ENCODE measurements at regions not wholly inside any gene's neighbourhood (a gene's known extent, or its start where the extent isn't known, plus 50 kb on each side); places are given as distances from the start of the nearest gene placed in this dataset.

- H3K4me1 ChIP-seq (ENCODE audit: insufficient read depth, low read length): no peaks in the 10 kb centered on the region
- H3K4me3 ChIP-seq (ENCODE audit: low read length): no peak overlapping the region
- no peaks in the 10 kb centered on the region for H3K9me3 ChIP-seq (ENCODE audit: low read depth, low read length)
- no peaks in the 10 kb centered on the region for H3K27me3 ChIP-seq (ENCODE audit: insufficient read depth, low read length)
Observed at GRCh38 chr13:90396266-90396665, 951.2 kb upstream of the MIR17HG start.

GRCh38 chr13:90397503-90397902 is 950.0 kb upstream of the MIR17HG start:
- Histone ChIP-seq H3K4me3 (ENCODE audit: low read length) (no peak overlapping the region), H3K9me3 (ENCODE audit: low read depth, low read length) (no peaks in the 10 kb centered on the region), H3K27me3 (ENCODE audit: insufficient read depth, low read length) (no peaks in the 10 kb centered on the region), H3K4me1 (ENCODE audit: insufficient read depth, low read length) (no peaks in the 10 kb centered on the region)

- H3K4me1 ChIP-seq (ENCODE audit: insufficient read depth, low read length): no peaks in the 10 kb centered on the region
- H3K9me3 ChIP-seq (ENCODE audit: low read depth, low read length): no peaks in the 10 kb centered on the region
- H3K27me3 ChIP-seq (ENCODE audit: insufficient read depth, low read length): no peaks in the 10 kb centered on the region
- H3K4me3 ChIP-seq (ENCODE audit: low read length): no peak overlapping the region
Observed at GRCh38 chr13:90400372-90400771, 947.1 kb upstream of the MIR17HG start.

GRCh38 chr13:90401150-90401549 is 946.3 kb upstream of the MIR17HG start:
- no peaks in the 10 kb centered on the region for H3K4me1 ChIP-seq (ENCODE audit: insufficient read depth, low read length)
- H3K4me3 ChIP-seq (ENCODE audit: low read length): no peak overlapping the region
- no peaks in the 10 kb centered on the region for H3K9me3 ChIP-seq (ENCODE audit: low read depth, low read length)
- H3K27me3 ChIP-seq (ENCODE audit: insufficient read depth, low read length): no peaks in the 10 kb centered on the region

GRCh38 chr13:90402102-90402501 is 945.4 kb upstream of the MIR17HG start:
- Histone ChIP-seq H3K9me3 (ENCODE audit: low read depth, low read length) (no peaks in the 10 kb centered on the region), H3K27me3 (ENCODE audit: insufficient read depth, low read length) (no peaks in the 10 kb centered on the region), H3K4me3 (ENCODE audit: low read length) (no peak overlapping the region), H3K4me1 (ENCODE audit: insufficient read depth, low read length) (no peaks in the 10 kb centered on the region)

GRCh38 chr13:90402613-90403012 is 944.9 kb upstream of the MIR17HG start:
- Histone ChIP-seq H3K9me3 (ENCODE audit: low read depth, low read length) (no peaks in the 10 kb centered on the region), H3K4me1 (ENCODE audit: insufficient read depth, low read length) (no peaks in the 10 kb centered on the region), H3K27me3 (ENCODE audit: insufficient read depth, low read length) (no peaks in the 10 kb centered on the region), H3K4me3 (ENCODE audit: low read length) (no peak overlapping the region)

- Histone ChIP-seq H3K4me1 (ENCODE audit: insufficient read depth, low read length) (no peaks in the 10 kb centered on the region), H3K9me3 (ENCODE audit: low read depth, low read length) (no peaks in the 10 kb centered on the region), H3K4me3 (ENCODE audit: low read length) (no peak overlapping the region), H3K27me3 (ENCODE audit: insufficient read depth, low read length) (no peaks in the 10 kb centered on the region)
Observed at GRCh38 chr13:90403330-90404082, 944.0 kb upstream of the MIR17HG start.

GRCh38 chr13:90405301-90405700 is 942.2 kb upstream of the MIR17HG start:
- Histone ChIP-seq H3K9me3 (ENCODE audit: low read depth, low read length) (no peaks in the 10 kb centered on the region), H3K27me3 (ENCODE audit: insufficient read depth, low read length) (no peaks in the 10 kb centered on the region), H3K4me1 (ENCODE audit: insufficient read depth, low read length) (no peaks in the 10 kb centered on the region), H3K4me3 (ENCODE audit: low read length) (no peak overlapping the region)

- Histone ChIP-seq H3K4me3 (ENCODE audit: low read length) (no peak overlapping the region), H3K4me1 (ENCODE audit: insufficient read depth, low read length) (no peaks in the 10 kb centered on the region), H3K9me3 (ENCODE audit: low read depth, low read length) (no peaks in the 10 kb centered on the region), H3K27me3 (ENCODE audit: insufficient read depth, low read length) (no peaks in the 10 kb centered on the region)
Observed at GRCh38 chr13:90412980-90413379, 934.5 kb upstream of the MIR17HG start.

- Histone ChIP-seq H3K4me3 (ENCODE audit: low read length) (no peak overlapping the region), H3K4me1 (ENCODE audit: insufficient read depth, low read length) (no peaks in the 10 kb centered on the region), H3K27me3 (ENCODE audit: insufficient read depth, low read length) (no peaks in the 10 kb centered on the region), H3K9me3 (ENCODE audit: low read depth, low read length) (no peaks in the 10 kb centered on the region)
Observed at GRCh38 chr13:90413548-90413947, 933.9 kb upstream of the MIR17HG start.

- H3K4me1 ChIP-seq (ENCODE audit: insufficient read depth, low read length): no peaks in the 10 kb centered on the region
- H3K27me3 ChIP-seq (ENCODE audit: insufficient read depth, low read length): no peaks in the 10 kb centered on the region
- no peak overlapping the region for H3K4me3 ChIP-seq (ENCODE audit: low read length)
- H3K9me3 ChIP-seq (ENCODE audit: low read depth, low read length): no peaks in the 10 kb centered on the region
Observed at GRCh38 chr13:90414691-90415596, 932.5 kb upstream of the MIR17HG start.

GRCh38 chr13:90415902-90416301 is 931.6 kb upstream of the MIR17HG start:
- H3K27me3 ChIP-seq (ENCODE audit: insufficient read depth, low read length): no peaks in the 10 kb centered on the region
- H3K4me1 ChIP-seq (ENCODE audit: insufficient read depth, low read length): no peaks in the 10 kb centered on the region
- H3K4me3 ChIP-seq (ENCODE audit: low read length): no peak overlapping the region
- no peaks in the 10 kb centered on the region for H3K9me3 ChIP-seq (ENCODE audit: low read depth, low read length)

GRCh38 chr13:90416519-90416918 is 931.0 kb upstream of the MIR17HG start:
- no peaks in the 10 kb centered on the region for H3K9me3 ChIP-seq (ENCODE audit: low read depth, low read length)
- H3K27me3 ChIP-seq (ENCODE audit: insufficient read depth, low read length): no peaks in the 10 kb centered on the region
- no peaks in the 10 kb centered on the region for H3K4me1 ChIP-seq (ENCODE audit: insufficient read depth, low read length)
- no peak overlapping the region for H3K4me3 ChIP-seq (ENCODE audit: low read length)

GRCh38 chr13:90416938-90417337 is 930.5 kb upstream of the MIR17HG start:
- no peaks in the 10 kb centered on the region for H3K4me1 ChIP-seq (ENCODE audit: insufficient read depth, low read length)
- no peaks in the 10 kb centered on the region for H3K9me3 ChIP-seq (ENCODE audit: low read depth, low read length)
- H3K27me3 ChIP-seq (ENCODE audit: insufficient read depth, low read length): no peaks in the 10 kb centered on the region
- H3K4me3 ChIP-seq (ENCODE audit: low read length): no peak overlapping the region

GRCh38 chr13:90420683-90421082 is 926.8 kb upstream of the MIR17HG start:
- Histone ChIP-seq H3K27me3 (ENCODE audit: insufficient read depth, low read length) (no peaks in the 10 kb centered on the region), H3K9me3 (ENCODE audit: low read depth, low read length) (no peaks in the 10 kb centered on the region), H3K4me1 (ENCODE audit: insufficient read depth, low read length) (no peaks in the 10 kb centered on the region), H3K4me3 (ENCODE audit: low read length) (no peak overlapping the region)

Measured in mononuclear cell (primary cell).